HT1080 (cell line): ENCODE measurements at regions not wholly inside any gene's neighbourhood (a gene's known extent, or its start where the extent isn't known, plus 50 kb on each side); places are given as distances from the start of the nearest gene placed in this dataset.
A peak's percentile ranks its signal among the peaks of the same experiment; 100 is the strongest.
"Not testable (repeated sequence)": the region's sequence is repeated elsewhere in the genome, so short reads cannot be mapped to it uniquely, and the experiment has no call there.

Source experiments
- DNase-seq: peaks from one replicate; pipeline ENCODE4 v3.0.0-alpha.2; 2015; ENCODE audit warnings: low read depth

- DNase-seq, result no peak
These were observed 146.4 kb downstream of the ACTR3B start for GRCh38 chr7:152905949-152906348.

GRCh38 chr7:152907042-152907761 lies 147.7 kb downstream of the ACTR3B start:
- no peak for DNase-seq

- DNase-seq, result no peak
These were observed 149.7 kb downstream of the ACTR3B start for GRCh38 chr7:152909280-152909679.

GRCh38 chr7:152909683-152910544 lies 150.4 kb downstream of the ACTR3B start:
- peak; percentile 67 for DNase-seq

- DNase-seq, result no peak
These were observed 151.1 kb downstream of the ACTR3B start for GRCh38 chr7:152910545-152911225.

- DNase-seq, result no peak
These were observed 151.6 kb downstream of the ACTR3B start for GRCh38 chr7:152911226-152911560.

- DNase-seq, result no peak
These were observed 152.4 kb downstream of the ACTR3B start for GRCh38 chr7:152911922-152912321.

GRCh38 chr7:152912511-152912910 lies 153.0 kb downstream of the ACTR3B start:
- no peak for DNase-seq

- DNase-seq, result no peak
These were observed 153.9 kb downstream of the ACTR3B start for GRCh38 chr7:152913492-152913891.

- no peak for DNase-seq
These were observed 154.7 kb downstream of the ACTR3B start for GRCh38 chr7:152914014-152914844.

GRCh38 chr7:152914845-152915102 lies 155.2 kb downstream of the ACTR3B start:
- DNase-seq, result not testable (repeated sequence)

- DNase-seq, result no peak
These were observed 162.9 kb downstream of the ACTR3B start for GRCh38 chr7:152922318-152923081.

GRCh38 chr7:152923711-152924110 lies 164.2 kb downstream of the ACTR3B start:
- no peak for DNase-seq

GRCh38 chr7:152924238-152924637 lies 164.7 kb downstream of the ACTR3B start:
- no peak for DNase-seq

GRCh38 chr7:152924826-152925411 lies 165.4 kb downstream of the ACTR3B start:
- no peak for DNase-seq

GRCh38 chr7:152925412-152926147 lies 166.0 kb downstream of the ACTR3B start:
- DNase-seq, result no peak

- no peak for DNase-seq
These were observed 172.1 kb downstream of the ACTR3B start for GRCh38 chr7:152931633-152932032.

GRCh38 chr7:152937282-152937681 lies 177.7 kb downstream of the ACTR3B start:
- no peak for DNase-seq

GRCh38 chr7:152946616-152947015 lies 187.1 kb downstream of the ACTR3B start:
- not testable (repeated sequence) for DNase-seq

GRCh38 chr7:152947686-152948085 lies 188.1 kb downstream of the ACTR3B start:
- no peak for DNase-seq
